CD4-positive, alpha-beta T cell treated with Interferon gamma for 1 hour (primary cell): ENCODE measurements at regions not wholly inside any gene's neighbourhood (a gene's known extent, or its start where the extent isn't known, plus 50 kb on each side); places are given as distances from the start of the nearest gene placed in this dataset.

Experiments used
- DNase-seq: peaks from one replicate; pipeline ENCODE4 v3.0.0-alpha.2; 2020

DNA sequence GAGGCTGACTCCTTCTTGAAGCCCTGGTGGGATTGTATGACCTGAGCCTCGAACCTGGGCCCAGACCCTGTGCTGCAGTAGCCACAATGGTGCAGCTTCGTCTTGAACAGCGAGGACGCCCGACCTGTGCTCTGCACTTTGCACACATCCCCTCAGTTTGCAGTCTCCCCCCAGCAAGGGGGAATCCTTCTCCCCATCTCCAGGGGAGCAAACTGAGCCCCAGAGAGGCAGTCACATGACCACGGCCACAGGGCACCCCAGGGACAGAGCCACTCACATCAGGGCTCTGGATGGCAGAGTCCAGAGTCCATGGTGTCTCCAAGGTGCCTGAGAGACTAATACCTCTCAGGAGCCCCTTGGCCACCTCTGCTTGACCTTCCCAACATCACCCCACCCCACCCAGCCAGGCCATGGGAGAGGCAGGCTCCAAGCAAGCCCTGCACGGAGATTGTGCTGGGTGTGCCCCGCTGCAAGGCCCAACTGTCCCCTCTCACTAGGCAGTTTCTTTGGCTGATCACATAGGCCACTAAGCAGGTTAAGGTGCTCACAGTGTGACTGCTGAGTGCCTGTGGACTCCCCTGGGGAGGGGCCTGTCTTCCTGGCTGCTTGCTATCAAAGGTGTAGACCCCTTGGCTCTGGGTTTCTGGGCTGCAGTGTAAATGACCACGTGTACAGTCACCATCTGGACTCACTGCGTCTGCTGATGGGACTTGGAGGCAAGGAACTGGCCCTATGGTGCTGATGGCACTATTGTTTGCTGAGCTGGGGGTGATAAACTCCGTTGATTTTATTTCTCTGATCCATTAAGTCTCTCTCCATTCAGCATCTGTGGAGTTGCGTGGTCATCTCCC lies 398.1 kb downstream of the MATN1 start:
- DNase-seq: no peak

- no peak for DNase-seq
Measured at GRCh38 chr1:30324251-30325084, 398.9 kb downstream of the MATN1 start.

DNA sequence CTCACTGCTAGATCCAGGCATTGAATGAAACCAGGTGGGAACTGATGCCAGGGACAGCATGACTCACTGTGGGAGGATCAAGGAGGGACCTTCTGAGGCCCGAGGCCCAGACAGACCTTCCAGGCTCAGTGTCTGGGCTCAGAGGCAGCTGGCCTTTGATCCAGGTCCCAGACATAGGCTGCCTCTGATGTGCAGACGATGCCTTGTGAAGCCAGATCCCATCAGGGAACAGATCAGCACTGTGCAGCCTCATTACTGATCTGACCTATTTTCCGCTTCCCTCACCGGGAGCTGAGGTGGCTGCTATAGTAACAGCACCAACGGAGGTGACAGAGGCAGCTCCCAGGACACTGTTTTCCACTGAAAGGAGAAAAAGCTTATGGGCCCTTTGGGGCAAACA lies 399.5 kb downstream of the MATN1 start:
- DNase-seq: no peak

DNA sequence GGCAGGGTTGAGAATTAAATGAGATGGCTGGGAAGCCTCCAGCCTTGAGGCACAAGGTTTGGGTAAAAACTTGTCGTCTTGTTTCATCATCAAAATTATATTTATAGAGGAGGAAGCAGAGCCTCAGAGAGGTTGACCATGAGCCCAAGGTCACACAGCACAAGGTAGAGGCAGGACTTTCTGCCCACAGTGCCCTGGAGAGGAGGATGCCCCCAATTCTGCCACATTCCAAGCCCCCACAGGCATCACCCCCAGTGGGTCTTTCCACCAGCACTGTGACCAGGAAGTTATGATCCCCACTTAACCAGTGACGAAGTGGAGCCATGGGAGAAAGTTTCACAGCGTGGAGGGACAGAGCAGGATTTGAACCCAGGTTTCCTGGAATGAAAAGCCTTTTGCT lies 400.0 kb downstream of the MATN1 start:
- DNase-seq: no peak

DNA sequence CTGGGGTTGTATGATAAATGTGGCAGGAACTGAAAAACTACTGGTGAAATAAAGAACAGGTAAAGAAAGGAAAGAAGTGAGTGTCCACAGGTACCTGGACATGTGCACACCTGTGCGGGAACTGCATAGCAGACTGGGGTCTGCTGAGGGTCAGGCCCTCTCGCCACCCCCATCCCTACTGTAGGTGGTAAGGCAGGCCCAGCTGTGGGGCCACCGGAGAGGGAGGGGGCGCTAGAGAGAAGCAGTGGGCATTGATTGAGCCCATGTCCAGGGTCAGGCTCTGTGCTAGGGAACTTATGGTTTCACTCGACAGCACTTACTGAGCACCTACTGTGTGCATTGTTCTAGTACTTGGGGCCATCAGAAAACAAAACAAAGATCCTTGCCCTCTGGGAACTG lies 400.5 kb downstream of the MATN1 start:
- DNase-seq: no peak

DNA sequence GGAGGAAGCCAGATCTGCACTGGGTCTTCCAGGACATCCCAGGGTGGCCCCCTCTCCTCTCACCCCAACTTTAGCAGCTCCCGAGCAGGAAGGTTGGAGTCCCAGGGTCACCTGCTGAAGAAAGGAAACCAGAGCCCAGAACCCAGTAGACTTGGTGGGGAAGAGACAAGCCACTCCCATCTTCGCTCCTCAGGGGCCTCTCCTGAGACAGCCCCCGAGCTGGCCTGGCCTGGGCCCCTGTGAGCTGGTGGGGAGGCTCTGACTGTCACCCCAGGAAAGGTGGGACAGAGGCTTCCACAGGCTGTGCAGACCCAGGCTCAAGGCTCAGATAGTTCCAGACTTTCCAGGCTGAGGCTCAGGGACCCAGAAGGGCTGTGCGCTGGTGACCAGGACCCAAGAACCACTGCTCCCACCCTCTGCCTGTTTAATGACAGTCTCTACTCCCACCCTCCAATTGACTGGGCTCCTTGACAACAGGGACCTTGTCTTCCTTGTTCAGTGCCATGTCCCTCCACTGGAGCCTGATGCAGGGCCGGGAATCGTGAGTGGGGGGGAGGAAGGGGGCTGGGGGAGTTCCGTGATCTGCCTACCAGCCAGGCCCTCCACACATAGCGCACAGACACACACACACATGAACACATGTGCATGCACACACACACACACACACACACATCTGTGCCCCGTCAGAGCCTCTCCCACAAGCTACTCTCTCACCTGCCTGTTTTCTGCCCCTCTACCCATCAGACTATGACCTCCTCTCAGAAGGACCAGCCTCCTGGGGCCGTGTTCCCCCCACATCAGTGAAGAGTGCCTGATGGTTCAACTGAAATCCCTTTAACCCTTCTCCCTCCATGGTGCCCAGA lies 401.2 kb downstream of the MATN1 start:
- DNase-seq: no peak

GRCh38 chr1:30321246-30321910 lies 402.0 kb downstream of the MATN1 start:
- no peak for DNase-seq

GRCh38 chr1:30320581-30320890 lies 402.8 kb downstream of the MATN1 start:
- DNase-seq: no peak

- DNase-seq: no peak
Measured at GRCh38 chr1:30319765-30320580, 403.4 kb downstream of the MATN1 start.

DNA sequence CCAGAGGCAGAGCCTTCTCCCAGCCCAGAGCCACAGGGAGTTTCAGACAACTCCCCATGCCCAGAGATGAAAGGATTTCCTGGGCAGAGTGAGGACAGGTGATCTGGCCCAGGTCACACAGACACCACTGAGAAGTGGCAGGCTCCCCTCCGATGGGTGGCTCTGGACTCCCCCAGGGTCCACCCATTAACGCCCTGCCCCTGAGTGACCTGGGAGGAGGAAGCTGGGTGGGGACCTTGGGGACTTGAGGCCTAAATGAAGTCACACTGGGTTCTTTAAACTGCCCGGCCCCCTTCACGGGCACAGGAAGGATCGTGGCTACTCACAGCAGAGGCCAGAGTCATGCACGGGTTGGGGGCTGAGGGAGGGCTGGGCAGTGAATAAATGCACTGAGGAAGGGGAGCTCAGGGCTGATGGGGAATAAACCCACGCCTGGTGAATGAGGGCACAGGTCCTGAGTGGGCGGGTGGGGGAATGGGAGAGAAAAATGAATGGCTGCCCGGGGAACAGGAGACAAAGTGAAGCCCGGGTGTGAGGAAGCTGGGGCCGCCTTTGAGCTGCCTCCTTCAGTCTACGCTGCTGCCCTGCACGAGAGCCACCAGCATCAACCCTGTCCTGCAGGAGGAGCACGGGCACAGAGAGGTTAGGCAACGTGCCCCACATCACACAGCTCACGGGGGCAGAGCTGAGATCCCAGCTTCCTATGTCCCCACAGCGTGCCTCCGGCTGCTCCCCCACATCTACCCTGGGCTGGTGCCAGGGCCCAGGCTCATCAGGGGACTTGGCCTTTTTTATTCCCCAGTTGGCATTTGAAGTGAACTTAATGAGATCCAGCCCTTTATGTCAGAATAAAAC lies 404.3 kb downstream of the MATN1 start:
- DNase-seq: no peak

- no peak for DNase-seq
Measured at GRCh38 chr1:30318413-30318812, 405.0 kb downstream of the MATN1 start.

GRCh38 chr1:30317921-30318320 lies 405.5 kb downstream of the MATN1 start:
- no peak for DNase-seq

DNA sequence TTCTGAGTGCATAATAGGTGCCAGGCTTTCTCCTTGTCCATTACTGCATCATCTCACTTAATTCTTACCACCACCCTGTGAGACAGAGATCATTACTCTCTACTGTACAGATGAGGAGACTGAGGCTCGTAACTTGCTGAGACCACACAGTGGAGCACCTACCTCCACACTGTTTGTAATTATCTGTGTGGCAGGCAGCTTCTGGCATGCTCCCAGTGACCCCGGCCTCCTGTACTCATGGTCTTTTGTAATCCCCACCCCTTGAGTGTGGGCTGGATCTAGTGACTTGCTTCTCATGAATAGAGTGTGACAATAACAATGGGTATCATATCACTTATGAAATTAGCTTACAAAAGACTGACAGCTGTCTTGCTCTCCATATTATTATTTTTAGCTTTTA lies 407.3 kb downstream of the MATN1 start:
- no peak for DNase-seq

GRCh38 chr1:30315185-30315960 lies 408.0 kb downstream of the MATN1 start:
- DNase-seq: no peak

- no peak for DNase-seq
Measured at GRCh38 chr1:30314591-30314990, 408.8 kb downstream of the MATN1 start.

- no peak for DNase-seq
Measured at GRCh38 chr1:30313584-30313983, 409.8 kb downstream of the MATN1 start.

GRCh38 chr1:30313176-30313575 lies 410.2 kb downstream of the MATN1 start:
- DNase-seq: no peak

GRCh38 chr1:30312226-30312625 lies 411.2 kb downstream of the MATN1 start:
- no peak for DNase-seq

- DNase-seq: no peak
Measured at GRCh38 chr1:30311749-30312148, 411.6 kb downstream of the MATN1 start.
